ENCODE measurements at regions not wholly inside any gene's neighbourhood (a gene's known extent, or its start where the extent isn't known, plus 50 kb on each side); places are given as distances from the start of the nearest gene placed in this dataset.

DNA sequence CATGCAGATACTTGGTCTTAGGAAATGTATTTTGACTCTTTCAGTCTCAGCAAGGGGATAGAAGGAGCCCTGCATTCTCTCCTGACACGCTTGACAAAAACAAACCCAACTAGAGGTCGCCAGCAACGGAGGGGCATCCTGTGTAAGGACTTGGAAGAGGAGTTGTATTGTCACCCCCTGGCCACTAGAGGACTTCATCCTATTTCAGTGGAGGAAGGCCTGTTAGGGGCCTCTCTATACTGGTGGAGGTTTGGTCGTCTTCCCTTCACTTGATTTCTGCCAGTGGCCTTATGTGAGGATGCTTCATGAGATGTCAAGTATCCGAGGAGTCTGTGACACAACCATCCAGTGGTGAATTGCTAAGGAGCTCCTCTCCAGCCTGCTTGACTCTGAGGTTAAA is 122.8 kb upstream of the STC2 start:
- Histone ChIP-seq H3K9me3 (ENCODE audit: low read depth) (no peaks in the 10 kb centered on the region), H3K4me1 (ENCODE audit: low read depth) (no peaks in the 10 kb centered on the region), H3K27me3 (no peaks in the 10 kb centered on the region), H3K4me3 (no peak overlapping the region), H3K36me3 (no peaks in the 10 kb centered on the region), H3K27ac (no peak overlapping the region)
- TF ChIP-seq, protein P1, sequence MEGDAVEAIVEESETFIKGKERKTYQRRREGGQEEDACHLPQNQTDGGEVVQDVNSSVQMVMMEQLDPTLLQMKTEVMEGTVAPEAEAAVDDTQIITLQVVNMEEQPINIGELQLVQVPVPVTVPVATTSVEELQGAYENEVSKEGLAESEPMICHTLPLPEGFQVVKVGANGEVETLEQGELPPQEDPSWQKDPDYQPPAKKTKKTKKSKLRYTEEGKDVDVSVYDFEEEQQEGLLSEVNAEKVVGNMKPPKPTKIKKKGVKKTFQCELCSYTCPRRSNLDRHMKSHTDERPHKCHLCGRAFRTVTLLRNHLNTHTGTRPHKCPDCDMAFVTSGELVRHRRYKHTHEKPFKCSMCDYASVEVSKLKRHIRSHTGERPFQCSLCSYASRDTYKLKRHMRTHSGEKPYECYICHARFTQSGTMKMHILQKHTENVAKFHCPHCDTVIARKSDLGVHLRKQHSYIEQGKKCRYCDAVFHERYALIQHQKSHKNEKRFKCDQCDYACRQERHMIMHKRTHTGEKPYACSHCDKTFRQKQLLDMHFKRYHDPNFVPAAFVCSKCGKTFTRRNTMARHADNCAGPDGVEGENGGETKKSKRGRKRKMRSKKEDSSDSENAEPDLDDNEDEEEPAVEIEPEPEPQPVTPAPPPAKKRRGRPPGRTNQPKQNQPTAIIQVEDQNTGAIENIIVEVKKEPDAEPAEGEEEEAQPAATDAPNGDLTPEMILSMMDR (IDR thresholded peaks at IDR 0.05; ENCODE audit: low read depth, low read length): peak; percentile 43
- DNase-seq (ENCODE audit: low read depth in 1 of 2, low spot score in 1 of 2): peak in 1 of 2 donors; percentile 32

- Histone ChIP-seq H3K4me1 (ENCODE audit: low read depth) (no peaks in the 10 kb centered on the region), H3K9me3 (ENCODE audit: low read depth) (no peaks in the 10 kb centered on the region), H3K4me3 (no peak overlapping the region), H3K27ac (no peak overlapping the region), H3K36me3 (no peaks in the 10 kb centered on the region), H3K27me3 (no peaks in the 10 kb centered on the region)
- no peak for DNase-seq (ENCODE audit: low read depth in 1 of 2, low spot score in 1 of 2)
- TF ChIP-seq, protein P1 (IDR thresholded peaks at IDR 0.05; ENCODE audit: low read depth, low read length): no peak
Observed at GRCh38 chr5:173450188-173450587, 122.0 kb upstream of the STC2 start.

DNA sequence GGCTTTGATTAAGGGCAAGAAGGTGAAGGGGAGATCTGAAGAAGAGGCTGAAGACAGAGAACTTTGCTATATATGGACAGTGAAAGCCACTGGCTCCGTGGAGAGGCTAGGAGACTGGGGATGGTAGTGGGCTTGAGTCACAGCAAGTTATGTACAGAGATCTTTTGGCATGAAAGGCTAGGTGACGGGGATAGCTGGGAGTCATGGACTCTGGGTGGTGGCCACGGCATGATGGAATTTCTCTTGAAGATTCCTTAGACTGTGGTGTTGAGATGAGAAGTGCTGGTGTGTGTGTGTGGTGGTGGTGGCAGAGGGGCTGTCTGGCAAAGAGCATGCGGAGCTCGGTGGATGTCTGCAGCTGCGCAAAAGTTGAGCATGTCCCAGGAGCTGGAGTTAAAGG is 120.6 kb upstream of the STC2 start:
- Histone ChIP-seq H3K36me3 (no peaks in the 10 kb centered on the region), H3K27ac (no peak overlapping the region), H3K4me1 (ENCODE audit: low read depth) (no peaks in the 10 kb centered on the region), H3K27me3 (no peaks in the 10 kb centered on the region), H3K4me3 (no peak overlapping the region), H3K9me3 (ENCODE audit: low read depth) (no peaks in the 10 kb centered on the region)
- TF ChIP-seq, protein P1 (IDR thresholded peaks at IDR 0.05; ENCODE audit: low read depth, low read length): no peak
- DNase-seq (ENCODE audit: low read depth in 1 of 2, low spot score in 1 of 2): no peak

GRCh38 chr5:173443971-173444370 is 115.8 kb upstream of the STC2 start:
- Histone ChIP-seq H3K27ac (no peak overlapping the region), H3K27me3 (no peaks in the 10 kb centered on the region), H3K4me3 (no peak overlapping the region), H3K9me3 (ENCODE audit: low read depth) (no peaks in the 10 kb centered on the region), H3K36me3 (no peaks in the 10 kb centered on the region), H3K4me1 (ENCODE audit: low read depth) (no peaks in the 10 kb centered on the region)
- TF ChIP-seq, protein P1 (IDR thresholded peaks at IDR 0.05; ENCODE audit: low read depth, low read length): no peak
- no peak for DNase-seq (ENCODE audit: low read depth in 1 of 2, low spot score in 1 of 2)

DNA sequence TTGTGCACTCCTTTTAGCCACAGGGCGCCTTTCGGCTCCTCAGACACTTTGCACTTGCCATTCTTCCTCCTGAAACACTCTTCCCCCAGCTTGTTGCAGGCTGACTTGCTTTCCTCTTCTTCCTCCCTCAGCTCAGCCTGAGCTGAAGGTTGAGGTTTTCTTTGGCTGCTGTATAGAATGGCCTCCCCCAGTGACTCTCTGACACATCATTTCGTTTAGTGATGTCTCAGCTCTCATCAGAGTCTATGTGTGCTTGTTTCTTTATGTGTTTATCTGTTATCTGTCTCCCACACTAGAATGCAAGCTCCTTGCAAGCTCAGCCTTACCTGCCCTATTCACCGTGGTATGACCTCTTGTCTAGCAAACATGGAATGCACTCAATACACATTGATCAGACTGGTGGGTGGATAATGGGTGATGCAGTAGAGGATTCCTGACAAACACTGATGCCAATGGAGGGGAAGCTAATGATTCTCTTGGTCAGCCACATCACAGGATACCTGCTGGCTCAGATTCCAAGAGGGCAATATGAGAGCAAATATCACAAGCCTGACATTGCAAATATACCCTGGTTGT is 112.9 kb upstream of the STC2 start:
- Histone ChIP-seq H3K36me3 (no peaks in the 10 kb centered on the region), H3K4me3 (no peak overlapping the region), H3K4me1 (ENCODE audit: low read depth) (no peaks in the 10 kb centered on the region), H3K27ac (no peak overlapping the region), H3K9me3 (ENCODE audit: low read depth) (no peaks in the 10 kb centered on the region), H3K27me3 (no peaks in the 10 kb centered on the region)
- TF ChIP-seq, protein P1 (IDR thresholded peaks at IDR 0.05; ENCODE audit: low read depth, low read length): no peak
- no peak for DNase-seq (ENCODE audit: low read depth in 1 of 2, low spot score in 1 of 2)

DNA sequence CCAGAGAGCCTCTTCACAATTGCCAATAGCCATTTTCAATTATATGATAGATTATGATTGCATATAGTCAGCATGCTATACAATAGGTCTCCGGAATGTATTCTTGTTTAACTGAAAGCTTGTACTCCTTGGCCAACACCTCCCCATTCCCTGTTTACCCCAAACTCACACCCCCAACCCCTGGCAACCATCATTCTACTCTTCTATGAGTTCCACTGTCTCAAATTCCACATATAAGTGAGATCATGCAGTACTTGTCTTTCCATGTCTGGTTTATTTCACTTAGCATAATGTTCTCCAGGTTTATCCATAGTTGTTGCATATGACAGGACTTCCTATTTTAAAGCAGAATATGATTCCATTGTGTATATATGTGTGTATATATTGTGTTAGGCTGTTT is 110.7 kb upstream of the STC2 start:
- DNase-seq (ENCODE audit: low read depth in 1 of 2, low spot score in 1 of 2): no peak
- H3K36me3 ChIP-seq: no peaks in the 10 kb centered on the region
- no peaks in the 10 kb centered on the region for H3K27me3 ChIP-seq
- H3K27ac ChIP-seq: no peak overlapping the region
- TF ChIP-seq, protein P1 (IDR thresholded peaks at IDR 0.05; ENCODE audit: low read depth, low read length): no peak
- H3K9me3 ChIP-seq (ENCODE audit: low read depth): no peaks in the 10 kb centered on the region
- H3K4me3 ChIP-seq: no peak overlapping the region
- no peaks in the 10 kb centered on the region for H3K4me1 ChIP-seq (ENCODE audit: low read depth)
